GM23338 (cell line): ENCODE measurements at regions not wholly inside any gene's neighbourhood (a gene's known extent, or its start where the extent isn't known, plus 50 kb on each side); places are given as distances from the start of the nearest gene placed in this dataset.

Experiments
- ATAC-seq: fragments of 200-7000 bp; cut with Tn5 transposase; 3 replicates; pipeline ENCODE4 v1.9.1; 2020
- DNase-seq: peaks from one replicate; pipeline ENCODE4 v3.0.0-alpha.2; 2015; ENCODE audit warnings: low spot score
- H2AFZ ChIP-seq: fragments of 200-600 bp; sonication (generic); 2 replicates; pipeline ENCODE4 v1.8.0; 2016; ENCODE audit warnings: antibody characterized with exemption, mild to moderate bottlenecking, moderate library complexity
- H3F3A ChIP-seq: fragments of 200-600 bp; sonication (generic); replicated peaks from 2 replicates; pipeline ENCODE4 v1.8.0; 2017; ENCODE audit warnings: antibody characterized with exemption, mixed run types, low read depth
- H3K27ac ChIP-seq: fragments of 200-600 bp; sonication (generic); 2 replicates; pipeline ENCODE4 v1.6.1; 2016; ENCODE audit warnings: low read depth
- H3K27me3 ChIP-seq: fragments of 200-600 bp; sonication (generic); 2 replicates; pipeline ENCODE4 v1.8.0; 2016; ENCODE audit warnings: mild to moderate bottlenecking, mixed run types, moderate library complexity; ENCODE audit not compliant: insufficient read depth
- H3K36me3 ChIP-seq: fragments of 200-600 bp; sonication (generic); 2 replicates; pipeline ENCODE4 v1.8.0; 2016; ENCODE audit warnings: mild to moderate bottlenecking; ENCODE audit not compliant: insufficient read depth
- H3K4me1 ChIP-seq: fragments of 200-600 bp; sonication (generic); 2 replicates; pipeline ENCODE4 v1.8.0; 2016; ENCODE audit warnings: mild to moderate bottlenecking, moderate library complexity; ENCODE audit not compliant: insufficient read depth
- H3K4me2 ChIP-seq: fragments of 200-600 bp; sonication (generic); 2 replicates; pipeline ENCODE4 v1.7.1; 2017; ENCODE audit warnings: mixed run types
- H3K4me3 ChIP-seq: fragments of 200-600 bp; sonication (generic); 2 replicates; pipeline ENCODE4 v1.6.1; 2016; ENCODE audit warnings: mixed run types
- H3K79me2 ChIP-seq: fragments of 200-600 bp; sonication (generic); replicated peaks from 2 replicates; pipeline ENCODE4 v1.8.0; 2017; ENCODE audit warnings: mild to moderate bottlenecking; ENCODE audit not compliant: insufficient read depth
- H3K9me2 ChIP-seq: fragments of 200-600 bp; sonication (generic); 2 replicates; pipeline ENCODE4 v1.8.0; 2017; ENCODE audit not compliant: insufficient read depth
- H4K20me1 ChIP-seq: fragments of 200-600 bp; sonication (generic); replicated peaks from 2 replicates; pipeline ENCODE4 v1.8.0; 2017; ENCODE audit warnings: mild to moderate bottlenecking; ENCODE audit not compliant: insufficient read depth
- H3K27ac Mint-ChIP-seq: 2 replicates; pipeline ENCODE4 v1.8.0; 2020; ENCODE audit warnings: inconsistent platforms, mild to moderate bottlenecking, moderate library complexity, mixed read lengths
- H3K27me3 Mint-ChIP-seq: 3 replicates; pipeline ENCODE4 v1.8.0; 2022; ENCODE audit warnings: low read depth, mild to moderate bottlenecking, moderate library complexity, mixed read lengths, inconsistent platforms; ENCODE audit not compliant: insufficient read depth, poor library complexity
- H3K36me3 Mint-ChIP-seq: 3 replicates; pipeline ENCODE4 v1.8.0; 2021; ENCODE audit warnings: low read depth, mild to moderate bottlenecking, inconsistent platforms, moderate library complexity, mixed read lengths
- H3K4me1 Mint-ChIP-seq: 3 replicates; pipeline ENCODE4 v1.8.0; 2020; ENCODE audit warnings: mild to moderate bottlenecking, inconsistent platforms, mixed read lengths
- H3K4me3 Mint-ChIP-seq: 3 replicates; pipeline ENCODE4 v1.8.0; 2021; ENCODE audit warnings: moderate library complexity, mild to moderate bottlenecking, inconsistent platforms, mixed read lengths
- H3K9me3 Mint-ChIP-seq: 3 replicates; pipeline ENCODE4 v1.8.0; 2020; ENCODE audit warnings: moderate library complexity, mild to moderate bottlenecking, inconsistent platforms, mixed read lengths
- CREB1 ChIP-seq: fragments of 250-450 bp; sonication (Bioruptor Pico); IDR thresholded peaks from 2 replicates; pipeline ENCODE4 v1.5.0; 2020; ENCODE audit warnings: low read depth, mild to moderate bottlenecking, moderate library complexity
- CTCF ChIP-seq, 2 experiments: fragments of 200-600 bp in 1 of 2; sonication (generic) in 1 of 2; conservative IDR thresholded peaks; 2 replicates each; pipeline versions ENCODE4 v1.5.1 to v1.6.1; 2016 to 2017; ENCODE audit warnings: antibody characterized with exemption in 2 of 2, low read depth in 2 of 2, mild to moderate bottlenecking in 2 of 2, moderate library complexity in 1 of 2
- ETS1 ChIP-seq: IDR thresholded peaks from 2 replicates; pipeline ENCODE4 v1.6.1; 2016; ENCODE audit warnings: antibody characterized with exemption
- EZH2phosphoT487 ChIP-seq: fragments of 200-600 bp; sonication (generic); IDR thresholded peaks from one replicate; pipeline ENCODE4 v1.8.1; 2018; ENCODE audit warnings: antibody characterized with exemption; ENCODE audit not compliant: unreplicated experiment
- NANOG ChIP-seq: IDR thresholded peaks from 2 replicates; pipeline ENCODE4 v1.6.1; 2016; ENCODE audit warnings: antibody characterized with exemption, borderline replicate concordance
- POLR2AphosphoS5 ChIP-seq: IDR thresholded peaks from 2 replicates; pipeline ENCODE4 v1.6.1; 2016; ENCODE audit warnings: antibody characterized with exemption, low read depth
- REST ChIP-seq: IDR thresholded peaks from one replicate; pipeline ENCODE4 v1.6.1; 2018; ENCODE audit warnings: antibody characterized with exemption; ENCODE audit not compliant: unreplicated experiment
- STAT1 ChIP-seq: IDR thresholded peaks from one replicate; pipeline ENCODE4 v1.6.1; 2016; ENCODE audit warnings: antibody characterized with exemption; ENCODE audit not compliant: unreplicated experiment
- ZNF114 ChIP-seq: fragments of 250-450 bp; sonication (Bioruptor Pico); IDR thresholded peaks from 2 replicates; pipeline ENCODE4 v1.5.0; 2020; ENCODE audit warnings: mild to moderate bottlenecking, moderate library complexity
- ZNF331 ChIP-seq: fragments of 250-450 bp; sonication (Bioruptor Pico); IDR thresholded peaks from 2 replicates; pipeline ENCODE4 v1.5.0; 2020; ENCODE audit warnings: low read depth, mild to moderate bottlenecking, moderate library complexity
- ZNF462 ChIP-seq: fragments of 250-450 bp; sonication (Bioruptor Pico); IDR thresholded peaks from 2 replicates; pipeline ENCODE4 v1.5.0; 2020; ENCODE audit warnings: mild to moderate bottlenecking, moderate library complexity

GRCh38 chr22:27554106-27554811 lies 247.3 kb downstream of the MN1 start:
- H3K9me3 Mint-ChIP-seq = no peaks in the 10 kb centered on the region
- Histone ChIP-seq H3K36me3 (no peaks in the 10 kb centered on the region), H3K4me3 (no peak overlapping the region), H3K4me1 (peaks cover 7% of the 10 kb centered on the region; the same call in 1 of the 2 replicates), H3K9me2 (no peaks in the 10 kb centered on the region), H3K27ac (no peak overlapping the region), H4K20me1 (no peaks in the 10 kb centered on the region), H2AFZ (no peak overlapping the region), H3K27me3 (no peaks in the 10 kb centered on the region), H3K79me2 (no peaks in the 10 kb centered on the region), H3K4me2 (no peak overlapping the region), H3F3A (no peaks in the 10 kb centered on the region)
- ATAC-seq = peak; percentile 22; the same call in 1 of the 3 replicates
- peaks cover 26% of the 10 kb centered on the region for H3K4me1 Mint-ChIP-seq
- H3K27ac Mint-ChIP-seq = no peak overlapping the region; the same call in 1 of the 2 replicates
- H3K36me3 Mint-ChIP-seq = no peaks in the 10 kb centered on the region
- peaks cover 13% of the 10 kb centered on the region for H3K27me3 Mint-ChIP-seq
- no peak overlapping the region for H3K4me3 Mint-ChIP-seq
- TF ChIP-seq CREB1 (CRISPR knock-in tag) (no peak), ETS1 (no peak), POLR2AphosphoS5 (no peak), ZNF114 (CRISPR knock-in tag) (no peak), CTCF (conservative IDR thresholded peaks at IDR 0.05; ENCODE audit: low read depth in 2 of 2) (no peak), REST (no peak), ZNF462 (CRISPR knock-in tag) (no peak), NANOG (no peak), STAT1 (no peak), ZNF331 (CRISPR knock-in tag) (no peak), EZH2phosphoT487 (no peak)
- no peak for DNase-seq
